ENCODE measurements at regions not wholly inside any gene's neighbourhood (a gene's known extent, or its start where the extent isn't known, plus 50 kb on each side); places are given as distances from the start of the nearest gene placed in this dataset.

- TF ChIP-seq GTF3C2 (IDR thresholded peaks at IDR 0.05; ENCODE audit: borderline replicate concordance, extremely low read depth, insufficient read length) = no peak
- no peak for TF ChIP-seq ZNF699 (CRISPR knock-in tag; IDR thresholded peaks at IDR 0.05; ENCODE audit: insufficient replicate concordance)
- no peak for TF ChIP-seq SMAD1 (IDR thresholded peaks at IDR 0.05; ENCODE audit: low read depth, low read length, partially characterized antibody)
- peak; percentile 69 for TF ChIP-seq CREM (IDR thresholded peaks at IDR 0.05; ENCODE audit: low read depth)
- peak; percentile 56 for TF ChIP-seq ETV1 (tag; conservative IDR thresholded peaks at IDR 0.05; ENCODE audit: low read depth)
- no peak for TF ChIP-seq RFX7 (CRISPR knock-in tag; IDR thresholded peaks at IDR 0.05)
- TF ChIP-seq ZNF444 (CRISPR knock-in tag; IDR thresholded peaks at IDR 0.05) = no peak
- TF ChIP-seq RFX5 (IDR thresholded peaks at IDR 0.05; ENCODE audit: low read depth, low read length) = no peak
- no peak for TF ChIP-seq ZNF146 (CRISPR knock-in tag; IDR thresholded peaks at IDR 0.05; ENCODE audit: unreplicated experiment)
- TF ChIP-seq ZNF12 (CRISPR knock-in tag; IDR thresholded peaks at IDR 0.05) = no peak
- TF ChIP-seq KAT7 (CRISPR knock-in tag; IDR thresholded peaks at IDR 0.05; ENCODE audit: borderline replicate concordance) = no peak
- no peak for TF ChIP-seq CTCFL (IDR thresholded peaks at IDR 0.05; ENCODE audit: borderline replicate concordance, insufficient read depth, low read depth, low read length, poor library complexity, severe bottlenecking)
- no peak for TF ChIP-seq SMARCC2 (IDR thresholded peaks at IDR 0.05; ENCODE audit: low read depth)
- no peak for TF ChIP-seq THAP7 (CRISPR knock-in tag; IDR thresholded peaks at IDR 0.05)
- TF ChIP-seq ARID1B (IDR thresholded peaks at IDR 0.05) = no peak
- TF ChIP-seq ATF3 (IDR thresholded peaks at IDR 0.05) = no peak
- TF ChIP-seq ATF3 (CRISPR knock-in tag; conservative IDR thresholded peaks at IDR 0.05) = no peak; the same call in 1 of the 2 replicates
These were observed 70.4 kb upstream of the CYP1B1 start (continued) for GRCh38 chr2:38146275-38146906.

All from K562 (cell line).